Islet precursor cell (in vitro differentiated cells): ENCODE measurements at regions not wholly inside any gene's neighbourhood (a gene's known extent, or its start where the extent isn't known, plus 50 kb on each side); places are given as distances from the start of the nearest gene placed in this dataset.
"Not testable (repeated sequence)": the region's sequence is repeated elsewhere in the genome, so short reads cannot be mapped to it uniquely, and the experiment has no call there.

Experiments
- DNase-seq: peaks from one replicate; pipeline ENCODE4 v3.0.0-alpha.2; 2018

GRCh38 chr10:65219444-65219843 lies 1698.2 kb downstream of the REEP3 start:
- no peak for DNase-seq

GRCh38 chr10:65231148-65231547 lies 1694.7 kb upstream of the LRRTM3 start:
- no peak for DNase-seq

GRCh38 chr10:65234261-65234660 lies 1691.6 kb upstream of the LRRTM3 start:
- no peak for DNase-seq

- DNase-seq = no peak
Observed at GRCh38 chr10:65235266-65235665, 1690.6 kb upstream of the LRRTM3 start.

- no peak for DNase-seq
Observed at GRCh38 chr10:65235846-65236245, 1690.0 kb upstream of the LRRTM3 start.

GRCh38 chr10:65265451-65265954 lies 1660.3 kb upstream of the LRRTM3 start:
- DNase-seq = no peak

GRCh38 chr10:65269551-65269950 lies 1656.3 kb upstream of the LRRTM3 start:
- not testable (repeated sequence) for DNase-seq

GRCh38 chr10:65270969-65271368 lies 1654.9 kb upstream of the LRRTM3 start:
- no peak for DNase-seq

- DNase-seq = no peak
Observed at GRCh38 chr10:65273115-65273514, 1652.7 kb upstream of the LRRTM3 start.

- no peak for DNase-seq
Observed at GRCh38 chr10:65275296-65275695, 1650.5 kb upstream of the LRRTM3 start.

GRCh38 chr10:65284495-65285041 lies 1641.3 kb upstream of the LRRTM3 start:
- DNase-seq = no peak

GRCh38 chr10:65285726-65286125 lies 1640.1 kb upstream of the LRRTM3 start:
- DNase-seq = not testable (repeated sequence)

- no peak for DNase-seq
Observed at GRCh38 chr10:65291286-65291685, 1634.5 kb upstream of the LRRTM3 start.

- no peak for DNase-seq
Observed at GRCh38 chr10:65292551-65292950, 1633.3 kb upstream of the LRRTM3 start.

GRCh38 chr10:65294329-65294728 lies 1631.5 kb upstream of the LRRTM3 start:
- peak; percentile 61 for DNase-seq

GRCh38 chr10:65301181-65301580 lies 1624.7 kb upstream of the LRRTM3 start:
- no peak for DNase-seq

- no peak for DNase-seq
Observed at GRCh38 chr10:65306201-65306600, 1619.6 kb upstream of the LRRTM3 start.

- DNase-seq = no peak
Observed at GRCh38 chr10:65312876-65313275, 1613.0 kb upstream of the LRRTM3 start.

- no peak for DNase-seq
Observed at GRCh38 chr10:65313406-65313805, 1612.4 kb upstream of the LRRTM3 start.

- no peak for DNase-seq
Observed at GRCh38 chr10:65314253-65314652, 1611.6 kb upstream of the LRRTM3 start.

GRCh38 chr10:65319493-65319892 lies 1606.3 kb upstream of the LRRTM3 start:
- DNase-seq = no peak

- DNase-seq = no peak
Observed at GRCh38 chr10:65320236-65321026, 1605.4 kb upstream of the LRRTM3 start.

- DNase-seq = no peak
Observed at GRCh38 chr10:65323802-65324201, 1602.0 kb upstream of the LRRTM3 start.

GRCh38 chr10:65325913-65326312 lies 1599.9 kb upstream of the LRRTM3 start:
- no peak for DNase-seq

- DNase-seq = no peak
Observed at GRCh38 chr10:65328486-65328885, 1597.3 kb upstream of the LRRTM3 start.
